ENCODE measurements at regions not wholly inside any gene's neighbourhood (a gene's known extent, or its start where the extent isn't known, plus 50 kb on each side); places are given as distances from the start of the nearest gene placed in this dataset.

- TF ChIP-seq CTCF (conservative IDR thresholded peaks at IDR 0.05; ENCODE audit: low read depth, low read length) (no peak), EZH2 (IDR thresholded peaks at IDR 0.05; ENCODE audit: borderline replicate concordance, low read depth, low read length, poor library complexity, severe bottlenecking) (no peak)
These were observed 403.5 kb downstream of the SHQ1 start for GRCh38 chr3:72444656-72445223.
